ENCODE measurements at regions not wholly inside any gene's neighbourhood (a gene's known extent, or its start where the extent isn't known, plus 50 kb on each side); places are given as distances from the start of the nearest gene placed in this dataset.

- intact Hi-C loops (cut with micrococcal nuclease; ENCODE audit: unreplicated experiment): no loop called here
- Histone ChIP-seq H2AFZ (ENCODE audit: low read length) (no peak overlapping the region), H3K36me3 (replicated peaks in 1 of 2; ENCODE audit: control insufficient read depth in 1 of 2, insufficient read depth in 2 of 2, low read length in 2 of 2) (no peaks in the 10 kb centered on the region), H3K79me2 (ENCODE audit: insufficient read depth, low read length) (no peaks in the 10 kb centered on the region), H3K27ac (ENCODE audit: extremely low read length, insufficient read depth, low read length) (no peak overlapping the region), H3K4me3 (replicated peaks in 1 of 3; ENCODE audit: insufficient read depth in 1 of 3, low read depth in 2 of 3, low read length in 3 of 3) (no peak overlapping the region), H3K9me3 (ENCODE audit: low read length) (no peaks in the 10 kb centered on the region), H3K4me2 (ENCODE audit: low read depth, low read length) (no peak overlapping the region), H3K9ac (ENCODE audit: insufficient read depth, low read depth, low read length) (no peak overlapping the region), H4K20me1 (ENCODE audit: insufficient read depth, low read length) (no peaks in the 10 kb centered on the region), H3K27me3 (ENCODE audit: control insufficient read depth in 1 of 2, insufficient read depth in 2 of 2, low read length in 2 of 2) (no peaks in the 10 kb centered on the region), H3K4me1 (ENCODE audit: insufficient read depth, low read length) (no peaks in the 10 kb centered on the region)
- DNase-seq (ENCODE audit: low spot score) (peak; percentile 3), ATAC-seq (no peak; the same call in 1 of the 3 replicates), FAIRE-seq (no peak)
- WGBS (ENCODE audit: low lambda C conversion rate): 61% methylated on average over 4 of the region's 4 CpGs
- no TSS peak for BruUV-seq (replicated peaks)
- in situ Hi-C loops (cut with HindIII; ENCODE audit: extremely low pct_ligation_motif_present, low pct_unique_long_range_greater_than_20kb): loop anchor here (10.0 kb wide), 1 partner anchor 535 kb away; the partner anchor contains the start of gene TFAP2B
- CTCF ChIA-PET (ENCODE audit: low intra/inter-chr PET ratio, low total read pairs): interaction anchor here (2.1 kb wide), 1 partner anchor 534 kb away, joined by 6 read pairs; no protein-coding TSS in a partner anchor
- POLR2A ChIA-PET: no interaction called here
- no peak for TF ChIP-seq GFI1 (CRISPR knock-in tag; IDR thresholded peaks at IDR 0.05; ENCODE audit: borderline replicate concordance)
- no peak for TF ChIP-seq DDIT3 (CRISPR knock-in tag; IDR thresholded peaks at IDR 0.05)
- TF ChIP-seq POLR2A (IDR thresholded peaks at IDR 0.05; ENCODE audit: insufficient read depth in 1 of 2, low read depth in 2 of 2, low read length in 2 of 2): no peak
- no peak for TF ChIP-seq ZNF296 (CRISPR knock-in tag; conservative IDR thresholded peaks at IDR 0.05)
- TF ChIP-seq SPEN (CRISPR knock-in tag; IDR thresholded peaks at IDR 0.05; ENCODE audit: low read depth): no peak
- no peak for TF ChIP-seq MLX (CRISPR knock-in tag; IDR thresholded peaks at IDR 0.05)
- TF ChIP-seq ZNF546 (CRISPR knock-in tag; conservative IDR thresholded peaks at IDR 0.05): no peak
- no peak for TF ChIP-seq FIP1L1 (IDR thresholded peaks at IDR 0.05; ENCODE audit: borderline replicate concordance, insufficient read depth, low read depth, low read length)
- TF ChIP-seq, protein P1, sequence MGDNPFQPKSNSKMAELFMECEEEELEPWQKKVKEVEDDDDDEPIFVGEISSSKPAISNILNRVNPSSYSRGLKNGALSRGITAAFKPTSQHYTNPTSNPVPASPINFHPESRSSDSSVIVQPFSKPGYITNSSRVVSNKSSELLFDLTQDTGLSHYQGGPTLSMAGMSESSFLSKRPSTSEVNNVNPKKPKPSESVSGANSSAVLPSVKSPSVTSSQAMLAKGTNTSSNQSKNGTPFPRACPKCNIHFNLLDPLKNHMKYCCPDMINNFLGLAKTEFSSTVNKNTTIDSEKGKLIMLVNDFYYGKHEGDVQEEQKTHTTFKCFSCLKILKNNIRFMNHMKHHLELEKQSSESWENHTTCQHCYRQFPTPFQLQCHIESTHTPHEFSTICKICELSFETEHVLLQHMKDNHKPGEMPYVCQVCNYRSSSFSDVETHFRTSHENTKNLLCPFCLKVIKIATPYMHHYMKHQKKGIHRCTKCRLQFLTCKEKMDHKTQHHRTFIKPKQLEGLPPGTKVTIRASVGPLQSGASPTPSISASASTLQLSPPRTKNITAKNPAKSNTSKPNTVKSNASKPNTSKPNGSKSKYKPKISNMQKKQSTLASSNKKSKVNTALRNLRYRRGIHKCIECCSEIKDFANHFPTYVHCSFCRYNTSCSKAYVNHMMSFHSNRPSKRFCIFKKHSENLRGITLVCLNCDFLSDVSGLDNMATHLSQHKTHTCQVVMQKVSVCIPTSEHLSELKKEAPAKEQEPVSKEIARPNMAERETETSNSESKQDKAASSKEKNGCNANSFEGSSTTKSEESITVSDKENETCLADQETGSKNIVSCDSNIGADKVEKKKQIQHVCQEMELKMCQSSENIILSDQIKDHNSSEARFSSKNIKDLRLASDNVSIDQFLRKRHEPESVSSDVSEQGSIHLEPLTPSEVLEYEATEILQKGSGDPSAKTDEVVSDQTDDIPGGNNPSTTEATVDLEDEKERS (CRISPR knock-in tag; IDR thresholded peaks at IDR 0.05): no peak
- TF ChIP-seq DNMT1 (CRISPR knock-in tag; IDR thresholded peaks at IDR 0.05): no peak
- TF ChIP-seq MAF1 (CRISPR knock-in tag; IDR thresholded peaks at IDR 0.05; ENCODE audit: borderline replicate concordance): no peak
- TF ChIP-seq ZNF264 (CRISPR knock-in tag; IDR thresholded peaks at IDR 0.05): no peak
- TF ChIP-seq JARID2 (CRISPR knock-in tag; IDR thresholded peaks at IDR 0.05; ENCODE audit: insufficient replicate concordance): no peak
- TF ChIP-seq SNAPC4 (CRISPR knock-in tag; IDR thresholded peaks at IDR 0.05): no peak
- no peak for TF ChIP-seq ZNF292 (CRISPR knock-in tag; IDR thresholded peaks at IDR 0.05; ENCODE audit: borderline replicate concordance, low read depth)
Observed at GRCh38 chr6:51349857-51350256, 531.2 kb downstream of the TFAP2B start.
